ENCODE measurements at regions not wholly inside any gene's neighbourhood (a gene's known extent, or its start where the extent isn't known, plus 50 kb on each side); places are given as distances from the start of the nearest gene placed in this dataset.

DNA sequence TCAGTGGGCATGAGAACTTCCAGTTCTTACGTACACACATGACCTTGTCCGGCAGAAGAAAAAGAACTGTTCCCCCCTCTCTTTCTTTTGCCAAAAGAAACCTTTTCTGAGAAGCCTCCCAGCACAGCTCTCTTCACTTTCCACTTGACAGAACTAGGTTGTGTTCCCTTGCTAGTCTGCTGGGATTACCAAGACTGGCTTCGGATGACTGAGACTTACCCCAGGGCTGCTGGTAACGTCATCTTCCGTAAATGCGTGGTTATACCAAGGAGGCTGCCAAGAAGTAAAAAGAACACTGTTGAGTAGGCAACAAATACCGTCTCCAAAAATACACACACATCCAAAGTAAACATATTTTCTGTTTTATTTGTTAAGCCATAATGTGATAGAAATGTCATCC, 908.2 kb downstream of the EFNB2 start:
- Mint-ChIP-seq H3K9me3 (ENCODE audit: low read depth) (no peaks in the 10 kb centered on the region), H3K4me1 (ENCODE audit: low read depth) (peaks cover 9% of the 10 kb centered on the region), H3K4me3 (ENCODE audit: unreplicated experiment) (no peak overlapping the region), H3K27ac (ENCODE audit: unreplicated experiment) (peak overlapping the region; percentile 45), H3K36me3 (ENCODE audit: low read depth) (no peaks in the 10 kb centered on the region), H3K27me3 (ENCODE audit: low read depth) (no peaks in the 10 kb centered on the region)
- no peak for DNase-seq (ENCODE audit: low spot score)
- TF ChIP-seq CTCF (IDR thresholded peaks at IDR 0.05), result no peak

GRCh38 chr13:105625691-105626090, 909.8 kb downstream of the EFNB2 start:
- H3K27me3 Mint-ChIP-seq (ENCODE audit: low read depth), result no peaks in the 10 kb centered on the region
- H3K4me3 Mint-ChIP-seq (ENCODE audit: unreplicated experiment), result no peak overlapping the region
- peaks cover 9% of the 10 kb centered on the region for H3K4me1 Mint-ChIP-seq (ENCODE audit: low read depth)
- H3K27ac Mint-ChIP-seq (ENCODE audit: unreplicated experiment), result no peak overlapping the region
- H3K9me3 Mint-ChIP-seq (ENCODE audit: low read depth), result no peaks in the 10 kb centered on the region
- H3K36me3 Mint-ChIP-seq (ENCODE audit: low read depth), result no peaks in the 10 kb centered on the region
- no peak for TF ChIP-seq CTCF (IDR thresholded peaks at IDR 0.05)
- no peak for DNase-seq (ENCODE audit: low spot score)

GRCh38 chr13:105616333-105617075, 919.0 kb downstream of the EFNB2 start:
- peaks cover 2% of the 10 kb centered on the region for H3K9me3 Mint-ChIP-seq (ENCODE audit: low read depth)
- no peaks in the 10 kb centered on the region for H3K36me3 Mint-ChIP-seq (ENCODE audit: low read depth)
- peaks cover 25% of the 10 kb centered on the region for H3K4me1 Mint-ChIP-seq (ENCODE audit: low read depth)
- no peaks in the 10 kb centered on the region for H3K27me3 Mint-ChIP-seq (ENCODE audit: low read depth)
- no peak for DNase-seq (ENCODE audit: low spot score)
- no peak overlapping the region for H3K4me3 Mint-ChIP-seq (ENCODE audit: unreplicated experiment)
- no peak overlapping the region for H3K27ac Mint-ChIP-seq (ENCODE audit: unreplicated experiment)
- TF ChIP-seq CTCF (IDR thresholded peaks at IDR 0.05), result no peak

- no peak for DNase-seq (ENCODE audit: low spot score)
Observed at GRCh38 chr13:105612541-105612940, 922.9 kb downstream of the EFNB2 start.

GRCh38 chr13:105611424-105611823, 924.0 kb downstream of the EFNB2 start:
- no peaks in the 10 kb centered on the region for H3K36me3 Mint-ChIP-seq (ENCODE audit: low read depth)
- no peaks in the 10 kb centered on the region for H3K27me3 Mint-ChIP-seq (ENCODE audit: low read depth)
- peak overlapping the region; percentile 49 for H3K4me3 Mint-ChIP-seq (ENCODE audit: unreplicated experiment)
- TF ChIP-seq CTCF (IDR thresholded peaks at IDR 0.05), result no peak
- no peaks in the 10 kb centered on the region for H3K9me3 Mint-ChIP-seq (ENCODE audit: low read depth)
- DNase-seq (ENCODE audit: low spot score), result no peak
- peak overlapping the region; percentile 71 for H3K27ac Mint-ChIP-seq (ENCODE audit: unreplicated experiment)
- peaks cover 69% of the 10 kb centered on the region for H3K4me1 Mint-ChIP-seq (ENCODE audit: low read depth)

More at GRCh38 chr13:105612541-105612940, 922.9 kb downstream of the EFNB2 start:
- Mint-ChIP-seq H3K4me1 (ENCODE audit: low read depth) (peaks cover 60% of the 10 kb centered on the region), H3K4me3 (ENCODE audit: unreplicated experiment) (no peak overlapping the region), H3K9me3 (ENCODE audit: low read depth) (no peaks in the 10 kb centered on the region), H3K36me3 (ENCODE audit: low read depth) (no peaks in the 10 kb centered on the region), H3K27me3 (ENCODE audit: low read depth) (no peaks in the 10 kb centered on the region), H3K27ac (ENCODE audit: unreplicated experiment) (peak overlapping the region; percentile 3)
- TF ChIP-seq CTCF (IDR thresholded peaks at IDR 0.05), result no peak

Measured in chondrocyte (in vitro differentiated cells).